DLD1 (cell line): ENCODE measurements at regions not wholly inside any gene's neighbourhood (a gene's known extent, or its start where the extent isn't known, plus 50 kb on each side); places are given as distances from the start of the nearest gene placed in this dataset.

ENCODE experiments used
- in situ Hi-C: cut with HindIII; loops from 2 replicates; pipeline ENCODE4 v1.10.0; 2017; ENCODE audit warnings: low sequenced_read_pairs

DNA sequence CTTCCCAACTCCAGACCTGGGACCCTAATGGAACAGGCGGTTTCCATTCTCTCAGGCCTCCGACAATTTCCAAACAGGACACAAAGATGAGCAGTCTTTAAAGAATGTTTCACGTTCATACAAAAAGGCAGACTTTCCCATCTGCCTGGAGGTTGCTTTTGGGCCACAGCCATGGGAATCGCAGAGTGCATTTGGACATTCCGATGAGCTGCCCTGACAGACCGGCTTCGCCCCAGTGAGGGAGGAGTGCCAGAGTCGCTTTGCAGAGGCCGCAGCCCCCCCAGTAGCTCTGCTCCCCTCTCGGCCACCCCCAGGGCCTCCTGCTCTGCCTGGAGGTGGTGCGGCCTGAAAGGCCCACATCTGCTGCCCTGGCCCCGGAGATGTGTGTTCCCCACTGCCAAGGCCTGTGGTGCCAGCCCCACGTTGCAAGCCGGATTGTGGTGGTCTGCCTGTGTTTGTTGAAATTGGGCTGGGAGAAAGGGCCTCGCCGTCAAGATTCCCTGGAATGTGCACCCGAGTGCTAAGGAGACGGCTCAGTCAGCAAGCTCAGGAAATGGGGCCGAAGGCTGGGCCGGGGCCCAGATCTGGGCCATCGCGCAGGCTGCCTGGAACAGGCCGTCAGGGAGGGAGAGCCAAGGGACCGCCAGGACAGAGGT, 89.8 kb downstream of the C16orf95 start:
- in situ Hi-C loops = no loop called here

DNA sequence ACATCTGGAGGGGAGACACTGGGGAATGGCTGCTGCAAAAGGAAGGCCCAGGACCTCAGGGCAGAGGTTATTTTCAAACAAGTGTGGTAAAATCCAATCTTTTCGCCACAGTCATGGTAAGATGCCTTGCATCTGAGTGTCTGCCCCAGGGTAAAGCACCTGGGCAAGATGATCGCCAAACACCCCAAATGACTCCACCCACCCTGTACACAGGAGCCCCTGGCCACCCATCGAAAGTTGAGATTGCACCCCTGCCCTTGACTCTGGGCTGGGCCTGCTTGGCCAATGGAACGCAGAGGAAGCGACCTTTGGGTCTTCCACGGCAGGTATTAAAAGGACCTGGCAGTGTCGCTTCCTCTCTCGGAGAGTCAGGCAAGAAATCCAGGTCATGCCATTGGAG, 88.8 kb downstream of the C16orf95 start:
- in situ Hi-C loops = no loop called here

DNA sequence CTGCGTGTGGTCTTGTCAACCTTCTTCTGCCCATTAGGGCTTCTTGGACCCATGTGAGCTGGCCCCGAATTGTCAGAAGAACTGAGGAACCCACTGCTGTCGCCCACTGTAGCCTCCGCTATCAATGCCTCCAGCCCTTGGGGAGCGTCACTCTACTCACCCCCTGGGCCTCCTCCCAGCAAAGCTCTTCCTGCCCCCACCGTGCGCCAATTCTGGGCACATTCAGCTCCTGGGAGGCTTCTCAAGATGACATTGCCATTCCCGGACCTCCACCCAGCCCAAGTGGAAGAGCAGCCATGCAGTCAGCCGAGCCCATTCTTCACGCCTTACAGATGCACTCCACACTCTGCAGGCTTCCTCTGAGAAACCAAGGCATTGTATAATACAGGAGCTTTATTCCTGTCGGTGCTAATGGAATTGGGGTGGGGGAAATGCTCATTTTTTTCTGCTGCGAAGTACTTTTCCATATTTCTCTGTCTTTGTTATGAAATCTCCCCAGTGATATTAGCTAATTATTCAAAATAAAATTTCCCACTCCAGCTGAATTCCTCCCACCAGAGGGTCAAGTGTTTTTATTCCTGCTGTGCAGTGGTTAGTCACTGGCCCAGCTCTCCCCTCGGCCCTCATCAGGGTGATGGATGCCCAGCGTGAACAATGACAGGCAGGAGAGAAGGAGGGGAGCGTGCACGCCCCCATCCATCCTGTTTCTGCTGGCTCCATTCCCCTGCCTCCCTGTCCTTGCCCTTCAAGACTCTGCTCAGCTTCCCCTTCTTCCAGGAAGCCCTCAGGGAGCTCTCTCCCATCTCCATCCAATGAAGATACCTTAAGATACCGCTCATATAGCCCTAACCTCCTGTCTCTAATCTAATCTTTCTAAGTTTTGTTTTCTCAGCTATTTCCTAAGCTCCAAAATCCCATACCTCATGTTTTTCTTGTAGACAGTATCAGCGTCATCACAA, 87.7 kb downstream of the C16orf95 start:
- in situ Hi-C loops = no loop called here

DNA sequence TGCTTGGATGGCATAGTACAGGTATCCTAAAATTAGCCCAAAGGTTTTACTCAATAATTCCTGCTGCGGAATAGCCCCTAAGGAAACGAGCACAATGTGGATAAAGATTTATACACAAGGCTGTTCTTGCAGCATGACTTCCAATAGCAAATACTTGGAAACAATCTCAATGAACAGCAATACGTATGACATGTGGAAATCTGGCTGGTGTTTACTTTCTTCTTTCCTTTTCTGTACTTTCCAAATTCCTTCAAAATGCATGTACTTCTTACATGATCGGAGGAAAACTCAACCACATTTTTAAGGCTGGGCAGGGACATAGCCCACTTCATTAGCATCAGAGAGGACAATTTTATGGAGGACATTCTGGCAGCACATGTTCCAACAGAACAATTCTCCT, 86.6 kb downstream of the C16orf95 start:
- in situ Hi-C loops = no loop called here

DNA sequence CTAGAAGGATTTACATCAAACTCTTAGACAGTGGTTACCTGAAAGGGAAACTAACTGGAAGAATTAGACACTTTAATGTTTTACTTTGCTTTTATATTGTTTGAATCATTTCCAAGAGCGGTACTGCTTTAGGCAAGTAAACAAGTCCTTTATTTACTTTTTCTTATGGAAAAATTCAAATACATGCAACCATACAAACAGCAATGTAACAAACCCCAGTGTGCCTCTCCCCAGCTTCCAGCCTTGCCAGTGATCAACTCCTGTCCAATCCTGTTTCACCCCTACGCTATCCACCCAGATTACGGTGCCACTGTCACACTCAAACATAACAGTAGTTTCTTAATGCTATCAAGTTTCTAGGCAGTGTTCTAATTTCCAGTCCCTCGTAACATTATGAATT, 85.9 kb downstream of the C16orf95 start:
- in situ Hi-C loops = no loop called here

DNA sequence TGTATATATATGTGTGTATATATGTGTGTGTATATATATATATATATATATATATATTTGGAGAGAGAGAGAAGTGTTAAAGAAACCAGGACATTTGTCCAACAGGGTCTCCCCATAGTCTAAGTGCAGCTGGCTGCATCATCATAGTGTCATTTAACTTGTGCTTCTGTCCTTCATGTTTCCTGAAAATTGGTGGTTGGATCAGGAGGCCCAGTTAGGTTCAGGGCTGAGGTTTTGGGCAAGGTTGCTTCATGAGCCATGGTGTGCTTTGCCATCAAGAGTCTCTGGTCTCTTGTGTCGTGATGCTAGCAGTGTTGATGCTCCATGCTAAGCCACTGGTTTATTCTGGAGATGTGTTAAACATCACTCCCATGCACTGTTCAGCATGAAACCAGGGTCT, 85.3 kb downstream of the C16orf95 start:
- in situ Hi-C loops = no loop called here

DNA sequence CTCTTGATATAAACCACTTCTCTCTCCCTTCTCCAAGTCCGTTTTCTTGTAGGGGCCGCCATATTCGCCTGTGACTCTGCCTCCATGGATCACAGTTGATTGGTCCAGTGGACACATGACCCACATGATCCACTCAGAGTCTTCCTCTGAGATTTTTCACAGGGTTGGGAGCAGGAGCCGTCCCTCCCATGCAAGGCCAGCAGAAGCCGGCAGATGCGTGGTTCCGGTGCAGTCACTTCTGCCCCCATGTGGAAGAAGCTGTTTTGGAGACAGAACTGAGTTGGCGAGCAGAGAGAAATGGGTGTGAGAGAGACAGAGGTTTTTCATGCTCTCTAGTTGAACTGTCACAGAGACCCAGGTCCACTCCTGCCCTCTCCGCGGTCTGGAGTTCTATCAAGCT, 83.3 kb downstream of the C16orf95 start:
- in situ Hi-C loops = no loop called here

DNA sequence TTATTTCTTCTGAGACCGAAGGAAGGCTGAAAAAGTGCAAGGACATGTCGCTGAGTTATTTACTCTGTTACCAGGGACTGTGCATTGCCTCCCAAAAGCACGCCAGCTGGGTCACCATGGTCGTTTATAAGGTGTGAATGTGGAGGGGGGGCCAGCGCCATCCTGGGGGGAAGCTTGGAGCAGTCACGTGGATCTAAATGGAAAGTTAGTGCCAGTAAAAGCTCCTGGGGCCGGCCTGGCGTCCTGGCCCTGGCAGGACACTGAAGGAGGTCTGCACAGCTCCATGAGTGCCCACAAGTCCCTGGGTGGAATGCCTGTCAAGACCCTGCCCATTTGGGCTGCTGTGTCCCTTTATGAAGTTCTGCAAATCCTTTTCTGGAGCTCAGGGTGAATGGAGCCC, 82.6 kb downstream of the C16orf95 start:
- in situ Hi-C loops = no loop called here

DNA sequence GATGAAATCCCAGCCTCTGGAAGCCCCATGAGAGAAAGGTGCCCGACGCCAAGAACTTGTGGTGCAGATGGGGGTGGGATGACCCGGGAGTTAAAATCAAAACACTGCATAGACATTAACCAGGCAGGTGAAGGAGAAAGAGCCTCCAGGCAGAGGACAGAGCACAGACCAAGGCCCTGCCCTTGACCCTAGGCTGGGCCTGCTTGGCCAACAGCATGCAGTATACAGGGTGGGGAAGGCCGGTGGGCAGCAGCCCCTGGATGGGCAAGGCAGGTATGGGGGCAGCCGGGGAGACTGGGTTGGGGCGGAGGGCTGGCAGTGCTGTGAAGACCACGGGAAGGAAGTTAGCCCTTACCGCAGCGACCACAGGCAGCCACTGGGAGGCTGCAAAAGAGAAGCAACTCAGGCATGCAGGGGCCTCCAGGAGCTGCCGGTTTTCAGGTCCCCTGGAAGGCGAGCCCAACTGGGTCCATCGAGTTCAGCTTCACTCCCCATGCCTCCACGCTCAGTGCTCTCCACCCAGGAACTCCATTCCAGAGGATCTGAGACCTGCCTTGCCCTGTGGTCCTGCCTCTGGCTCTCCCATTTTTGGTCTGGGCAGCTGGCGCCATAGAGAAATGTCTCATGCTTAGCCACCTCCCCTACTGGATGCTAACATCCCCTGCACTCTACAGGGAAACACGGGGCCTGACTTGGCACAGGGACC, 81.2 kb downstream of the C16orf95 start:
- in situ Hi-C loops = no loop called here

DNA sequence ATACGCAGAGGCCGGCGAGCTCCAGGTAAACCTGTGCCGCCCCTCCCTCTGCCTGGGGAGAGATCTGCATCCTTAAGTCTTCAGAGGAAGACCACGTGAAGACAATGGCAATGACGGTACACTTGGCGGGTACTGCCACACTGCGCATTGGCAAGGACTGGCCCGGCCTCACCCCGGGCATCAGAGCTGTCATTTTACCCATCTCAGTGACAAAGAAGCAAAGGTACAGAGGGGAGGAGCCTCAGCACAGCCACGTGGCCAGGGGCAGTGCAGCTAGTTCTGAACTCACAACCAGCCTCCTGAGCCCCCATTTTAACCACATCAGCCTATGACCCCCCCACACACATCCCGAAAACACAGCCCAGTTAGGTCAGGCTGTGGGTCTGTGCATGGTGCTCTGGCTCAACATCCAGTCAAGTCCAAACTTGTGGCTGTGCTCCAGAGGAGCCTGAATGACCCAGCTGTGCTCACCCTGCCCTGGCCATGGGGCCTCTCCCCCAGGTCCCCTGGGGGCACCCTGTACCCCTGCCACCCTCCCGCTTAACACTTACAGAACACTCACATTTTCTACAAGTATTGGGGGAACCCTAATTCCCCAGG, 80.6 kb downstream of the C16orf95 start:
- in situ Hi-C loops = no loop called here

DNA sequence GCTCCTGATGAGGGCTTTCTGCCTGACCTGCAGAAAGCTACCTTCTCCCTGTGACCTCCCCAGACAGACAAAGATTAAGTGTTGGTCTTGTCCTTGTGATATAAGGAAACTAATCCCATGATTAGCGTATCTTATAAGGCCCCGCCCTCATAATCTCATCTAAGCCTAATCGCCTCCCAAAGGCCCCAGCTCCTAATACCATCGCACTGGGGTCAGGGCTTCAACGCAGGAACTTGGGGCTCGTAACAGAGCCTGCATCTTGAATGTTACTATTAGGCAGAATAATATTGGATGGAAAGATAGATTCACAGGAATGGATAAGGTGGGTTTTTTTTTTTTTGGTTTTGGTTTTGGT, 78.9 kb downstream of the C16orf95 start:
- in situ Hi-C loops = no loop called here

DNA sequence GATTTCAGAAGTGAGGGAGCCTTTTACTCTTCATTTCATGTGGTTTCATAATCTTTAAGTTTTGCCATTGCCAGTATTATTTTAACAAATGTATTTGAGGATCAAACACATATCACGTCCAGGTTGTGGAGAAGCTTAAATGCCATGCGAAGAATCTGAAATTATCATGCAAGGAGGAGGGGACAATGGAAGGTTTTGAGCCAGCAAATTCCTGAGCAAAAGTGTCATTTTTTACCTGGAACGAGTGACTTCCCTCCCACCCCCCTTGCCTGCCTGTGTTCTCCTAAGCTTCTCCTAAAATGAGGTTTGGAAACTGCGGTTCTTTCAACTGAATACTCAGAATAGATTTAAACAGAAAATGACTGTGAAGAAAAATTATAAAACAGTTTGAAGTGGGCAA, 77.6 kb downstream of the C16orf95 start:
- in situ Hi-C loops = no loop called here

DNA sequence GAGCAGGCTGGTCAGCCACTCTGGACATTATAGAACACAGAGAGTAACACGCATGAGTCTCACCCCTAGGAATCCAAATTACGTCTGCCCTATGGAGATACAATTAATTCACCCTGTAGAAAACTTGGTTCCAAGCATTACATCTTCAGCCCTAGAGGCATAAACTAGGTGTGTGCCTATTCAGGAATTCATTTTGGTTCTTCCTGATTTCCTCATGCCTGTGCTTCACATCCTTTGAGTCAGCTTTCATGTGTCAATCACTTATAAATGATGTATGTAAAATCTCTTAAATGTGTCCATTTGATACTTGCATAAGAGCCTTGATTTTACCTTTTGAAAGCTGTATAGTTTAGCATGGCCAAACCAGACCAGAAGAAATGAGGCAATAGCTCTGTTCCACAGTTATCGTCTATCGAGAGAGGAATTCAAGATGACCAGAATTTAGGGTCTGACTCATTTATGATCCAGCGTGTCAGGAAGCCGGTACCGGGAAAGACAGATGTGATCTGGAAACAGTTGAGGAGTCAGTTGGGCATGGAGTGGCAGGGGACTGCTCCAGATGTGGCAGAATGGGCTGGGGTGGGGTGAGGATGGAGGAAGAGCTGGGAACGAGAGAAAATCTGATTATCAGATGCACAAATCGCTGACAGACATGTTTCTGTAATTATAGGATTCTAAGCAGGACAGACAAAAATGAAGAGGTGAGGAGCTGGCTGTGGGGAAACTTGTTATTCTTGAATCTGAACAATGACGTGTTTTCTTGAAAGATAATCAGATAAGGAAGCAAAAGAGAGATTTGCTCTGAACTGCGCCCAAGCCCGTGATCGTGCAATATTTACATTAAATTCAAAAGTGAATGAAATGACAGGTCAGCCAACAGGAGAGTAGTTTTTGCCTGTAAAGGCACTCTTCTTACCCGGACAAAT, 76.7 kb downstream of the C16orf95 start:
- in situ Hi-C loops = no loop called here

DNA sequence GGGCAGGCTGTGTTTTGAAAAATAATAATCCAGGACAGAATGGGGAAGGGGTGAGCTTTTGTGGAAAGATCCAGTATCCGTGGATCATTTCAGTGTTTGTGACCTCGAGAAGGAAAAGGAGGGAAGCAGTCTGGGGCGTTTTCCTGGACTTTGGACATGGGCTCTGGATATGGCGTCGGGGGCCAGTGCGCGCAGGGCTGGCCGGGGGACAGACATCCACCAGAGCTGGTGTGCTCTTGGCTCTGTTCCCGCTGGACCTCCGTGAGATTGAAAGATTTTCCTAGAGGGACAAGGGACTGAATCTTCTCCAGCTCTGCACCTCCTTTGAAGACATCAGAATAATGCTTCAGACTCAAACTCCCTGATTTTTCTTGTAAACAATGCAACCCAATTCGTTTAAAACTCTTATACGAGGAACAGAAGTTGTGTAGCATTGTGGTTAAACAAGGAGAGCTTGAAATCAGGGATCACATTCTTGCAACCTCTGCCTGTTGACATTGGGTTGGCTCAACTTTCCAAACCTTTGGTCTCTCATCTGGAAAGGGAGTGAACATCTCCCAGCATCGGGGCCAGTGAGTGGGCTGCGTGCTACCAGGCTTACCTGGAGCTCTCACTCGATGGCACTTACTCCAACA, 75.9 kb downstream of the C16orf95 start:
- in situ Hi-C loops = no loop called here

DNA sequence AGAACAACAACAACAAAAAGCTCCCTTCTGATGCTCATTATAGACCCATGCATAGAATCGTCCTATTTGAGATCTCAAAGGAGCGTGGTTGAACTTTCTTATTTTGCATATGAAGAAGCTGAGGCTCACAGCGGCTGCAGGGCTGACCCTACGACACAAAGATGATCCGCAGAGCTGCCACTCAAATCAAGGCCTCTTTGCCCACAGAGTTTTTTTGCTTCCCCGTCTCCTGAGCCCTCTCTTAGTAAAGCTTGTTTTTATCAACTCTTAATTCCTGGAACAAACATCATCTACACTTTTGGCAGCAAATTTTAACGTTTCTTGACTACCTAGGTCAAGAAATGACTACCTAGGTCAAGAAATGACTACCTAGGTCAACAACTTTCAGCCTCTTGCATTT, 73.7 kb downstream of the C16orf95 start:
- in situ Hi-C loops = no loop called here

DNA sequence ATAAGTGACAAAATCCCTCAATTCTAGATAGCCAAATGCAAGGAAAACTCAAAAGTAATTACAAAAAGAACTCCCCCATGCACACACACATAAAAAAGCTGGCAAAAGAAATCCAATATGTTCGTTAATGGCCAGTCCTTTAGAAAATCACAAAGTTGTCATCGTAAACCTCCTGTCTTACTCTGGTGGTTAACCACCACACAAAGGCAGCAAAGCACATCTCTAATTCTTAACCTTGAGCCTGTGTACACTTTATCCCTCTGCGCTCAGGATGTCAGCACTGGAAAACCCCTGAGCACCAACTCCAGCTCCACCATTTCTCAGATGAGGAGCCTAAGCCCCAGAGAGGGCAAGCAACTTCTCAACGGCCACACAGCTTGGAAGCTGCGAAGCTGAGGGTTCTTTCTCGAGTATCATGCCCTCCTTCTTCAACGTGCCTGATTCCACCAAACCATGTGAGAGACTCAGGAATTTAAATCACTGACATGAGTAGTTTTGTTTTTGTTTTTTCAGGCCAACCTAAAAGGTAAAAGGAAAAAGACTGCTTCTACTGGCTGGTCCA, 72.5 kb downstream of the C16orf95 start:
- in situ Hi-C loops = no loop called here

DNA sequence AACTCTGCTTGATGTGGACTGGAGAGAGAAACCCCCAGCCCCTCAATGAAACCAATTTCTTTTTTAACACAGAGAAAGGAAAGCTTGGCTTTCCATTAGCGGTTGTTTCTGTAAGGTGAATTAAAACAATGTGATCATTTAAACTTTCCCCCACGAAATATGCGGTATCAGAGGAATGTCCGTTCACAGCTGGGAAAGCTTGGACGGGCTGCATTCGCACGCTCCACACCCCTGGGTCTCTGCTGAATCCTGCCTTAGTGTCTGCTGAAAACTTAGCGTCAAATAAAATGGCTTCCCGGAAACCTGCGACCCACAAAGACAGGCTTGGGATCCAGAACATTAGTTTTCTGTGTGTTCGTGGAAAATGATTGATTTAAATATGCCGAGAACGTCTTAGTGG, 71.7 kb downstream of the C16orf95 start:
- in situ Hi-C loops = no loop called here

DNA sequence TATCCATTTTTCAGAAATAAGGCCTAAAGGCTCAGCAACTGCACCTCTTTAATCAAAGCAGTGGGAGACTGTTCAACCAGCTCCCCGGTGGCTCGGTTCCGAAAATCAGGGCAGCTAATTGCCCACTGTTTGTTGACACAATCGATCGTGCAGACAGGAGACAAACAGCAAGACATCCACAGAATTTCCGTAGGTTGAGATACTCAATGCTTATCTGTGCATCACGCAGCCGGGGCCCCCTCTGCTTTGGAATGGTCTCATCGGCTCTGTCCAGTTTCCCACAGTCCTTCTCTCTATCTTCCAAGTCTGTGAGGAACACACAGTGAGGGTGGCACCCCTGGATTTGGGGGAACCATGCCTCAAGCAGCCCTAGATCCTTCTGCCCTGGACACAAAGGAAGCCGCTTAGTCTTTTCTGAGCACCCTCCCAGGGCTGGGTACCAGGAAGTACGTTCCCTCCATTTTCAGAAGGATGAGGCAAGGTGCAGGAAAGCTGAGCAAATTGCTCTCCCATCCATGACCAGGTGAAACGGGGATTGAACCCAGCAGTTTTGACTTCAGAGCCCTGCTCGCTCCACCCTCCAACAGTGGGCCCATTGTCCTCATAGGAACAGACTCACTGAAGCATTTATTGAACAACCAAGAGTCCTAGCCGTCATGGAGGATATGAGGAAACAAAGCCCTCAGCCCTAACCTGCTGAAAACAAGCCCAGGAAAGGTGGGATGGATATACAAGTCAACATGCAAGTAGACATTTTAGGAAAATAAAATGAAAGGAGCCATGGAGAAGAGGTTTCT, 70.7 kb downstream of the C16orf95 start:
- in situ Hi-C loops = no loop called here

DNA sequence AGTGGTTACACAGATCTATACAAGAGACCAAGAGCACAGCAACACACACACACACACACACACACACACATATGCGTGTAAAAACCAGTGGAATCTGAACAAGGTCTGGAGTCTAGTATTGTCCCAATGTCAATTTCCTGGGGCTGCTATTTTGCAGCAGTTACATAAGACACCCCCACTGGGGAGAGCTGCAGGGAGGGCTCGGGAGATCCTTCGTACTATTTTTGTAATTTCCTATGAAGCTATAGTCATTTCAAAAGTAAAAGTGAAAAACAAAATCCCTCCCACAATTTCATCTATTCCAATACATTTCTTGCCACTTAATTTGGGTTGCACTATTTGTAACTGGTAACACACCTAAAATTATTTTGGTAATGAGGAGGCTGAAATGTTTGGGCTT, 68.5 kb downstream of the C16orf95 start:
- in situ Hi-C loops = no loop called here
